ENCODE measurements at regions not wholly inside any gene's neighbourhood (a gene's known extent, or its start where the extent isn't known, plus 50 kb on each side); places are given as distances from the start of the nearest gene placed in this dataset.
"Not testable (repeated sequence)": the region's sequence is repeated elsewhere in the genome, so short reads cannot be mapped to it uniquely, and the experiment has no call there.

GRCh38 chr4:152200511-152201333 is 335.2 kb downstream of the FBXW7 start:
- no peak for DNase-seq (ENCODE audit: low read depth in 2 of 3, low spot score in 2 of 3)

GRCh38 chr4:152197211-152197610 is 338.7 kb downstream of the FBXW7 start:
- no peak for DNase-seq (ENCODE audit: low read depth in 2 of 3, low spot score in 2 of 3)

- no peak for DNase-seq (ENCODE audit: low read depth in 2 of 3, low spot score in 2 of 3)
Observed at GRCh38 chr4:152195888-152196287, 340.0 kb downstream of the FBXW7 start.

- DNase-seq (ENCODE audit: low read depth in 2 of 3, low spot score in 2 of 3) = no peak
Observed at GRCh38 chr4:152193059-152193458, 342.8 kb downstream of the FBXW7 start.

- no peak for DNase-seq (ENCODE audit: low read depth in 2 of 3, low spot score in 2 of 3)
Observed at GRCh38 chr4:152190907-152191306, 345.0 kb downstream of the FBXW7 start.

- no peak for DNase-seq (ENCODE audit: low read depth in 2 of 3, low spot score in 2 of 3)
Observed at GRCh38 chr4:152189451-152190179, 346.3 kb downstream of the FBXW7 start.

GRCh38 chr4:152188801-152189200 is 347.1 kb downstream of the FBXW7 start:
- DNase-seq (ENCODE audit: low read depth in 2 of 3, low spot score in 2 of 3) = no peak

GRCh38 chr4:152187693-152188092 is 348.2 kb downstream of the FBXW7 start:
- DNase-seq (ENCODE audit: low read depth in 2 of 3, low spot score in 2 of 3) = no peak

GRCh38 chr4:152185786-152186550 is 349.9 kb downstream of the FBXW7 start:
- no peak for DNase-seq (ENCODE audit: low read depth in 2 of 3, low spot score in 2 of 3)

- no peak for DNase-seq (ENCODE audit: low read depth in 2 of 3, low spot score in 2 of 3)
Observed at GRCh38 chr4:152181150-152181549, 354.7 kb downstream of the FBXW7 start.

GRCh38 chr4:152180369-152180768 is 355.5 kb downstream of the FBXW7 start:
- DNase-seq (ENCODE audit: low read depth in 2 of 3, low spot score in 2 of 3) = no peak

- DNase-seq (ENCODE audit: low read depth in 2 of 3, low spot score in 2 of 3) = not testable (repeated sequence)
Observed at GRCh38 chr4:152177538-152177937, 358.4 kb downstream of the FBXW7 start.

GRCh38 chr4:152176627-152177214 is 359.2 kb downstream of the FBXW7 start:
- no peak for DNase-seq (ENCODE audit: low read depth in 2 of 3, low spot score in 2 of 3)

GRCh38 chr4:152175586-152175985 is 360.3 kb downstream of the FBXW7 start:
- DNase-seq (ENCODE audit: low read depth in 2 of 3, low spot score in 2 of 3) = no peak

GRCh38 chr4:152172146-152172545 is 363.7 kb downstream of the FBXW7 start:
- DNase-seq (ENCODE audit: low read depth in 2 of 3, low spot score in 2 of 3) = no peak

- DNase-seq (ENCODE audit: low read depth in 2 of 3, low spot score in 2 of 3) = no peak
Observed at GRCh38 chr4:152171556-152171955, 364.3 kb downstream of the FBXW7 start.

- DNase-seq (ENCODE audit: low read depth in 2 of 3, low spot score in 2 of 3) = no peak
Observed at GRCh38 chr4:152169683-152170082, 366.2 kb downstream of the FBXW7 start.

GRCh38 chr4:152168987-152169616 is 366.8 kb downstream of the FBXW7 start:
- no peak for DNase-seq (ENCODE audit: low read depth in 2 of 3, low spot score in 2 of 3)

GRCh38 chr4:152166567-152166966 is 369.3 kb downstream of the FBXW7 start:
- peak in 1 of 3 donors; percentile 19 for DNase-seq (ENCODE audit: low read depth in 2 of 3, low spot score in 2 of 3)

- DNase-seq (ENCODE audit: low read depth in 2 of 3, low spot score in 2 of 3) = no peak
Observed at GRCh38 chr4:152165846-152166245, 370.0 kb downstream of the FBXW7 start.

All from hematopoietic multipotent progenitor cell (in vitro differentiated cells).